ENCODE measurements at regions not wholly inside any gene's neighbourhood (a gene's known extent, or its start where the extent isn't known, plus 50 kb on each side); places are given as distances from the start of the nearest gene placed in this dataset.
A peak's percentile ranks its signal among the peaks of the same experiment; 100 is the strongest.
"Not testable (repeated sequence)": the region's sequence is repeated elsewhere in the genome, so short reads cannot be mapped to it uniquely, and the experiment has no call there.

DNA sequence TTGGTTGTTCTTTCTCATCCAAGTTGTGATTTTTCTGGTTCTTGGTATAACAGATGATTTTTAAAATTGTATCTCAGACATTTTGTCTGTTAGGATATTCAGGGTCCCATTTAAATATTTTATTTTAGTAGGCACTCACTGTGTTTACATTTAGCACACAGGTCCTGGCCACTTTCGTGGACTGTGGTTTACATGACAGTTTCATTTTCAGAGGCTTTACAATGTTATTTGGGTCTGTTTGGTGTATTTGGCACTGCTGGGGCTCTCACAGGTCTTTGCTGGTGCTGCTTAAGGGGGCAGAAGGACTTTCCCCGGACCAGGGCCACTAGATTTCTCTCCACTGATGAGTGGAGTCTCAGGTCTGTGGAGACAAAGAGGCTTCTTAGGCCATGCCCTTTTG is 75.5 kb upstream of the TGM3 start:
- no peaks in the 10 kb centered on the region for H3K36me3 ChIP-seq (ENCODE audit: control insufficient read depth, insufficient read depth, low read length)
- H3K4me1 ChIP-seq (ENCODE audit: control insufficient read depth, insufficient read depth, low read length), result no peaks in the 10 kb centered on the region
- H3K4me3 ChIP-seq (ENCODE audit: low read depth, low read length), result no peak overlapping the region
- H3K27ac ChIP-seq (ENCODE audit: low read depth, low read length), result no peak overlapping the region
- H3K9me3 ChIP-seq (ENCODE audit: control insufficient read depth, insufficient read depth, low read length), result no peaks in the 10 kb centered on the region
- no peaks in the 10 kb centered on the region for H3K27me3 ChIP-seq (ENCODE audit: control insufficient read depth, insufficient read depth, low read length)
- no peak overlapping the region for H3K9ac ChIP-seq (ENCODE audit: low read depth, low read length)

DNA sequence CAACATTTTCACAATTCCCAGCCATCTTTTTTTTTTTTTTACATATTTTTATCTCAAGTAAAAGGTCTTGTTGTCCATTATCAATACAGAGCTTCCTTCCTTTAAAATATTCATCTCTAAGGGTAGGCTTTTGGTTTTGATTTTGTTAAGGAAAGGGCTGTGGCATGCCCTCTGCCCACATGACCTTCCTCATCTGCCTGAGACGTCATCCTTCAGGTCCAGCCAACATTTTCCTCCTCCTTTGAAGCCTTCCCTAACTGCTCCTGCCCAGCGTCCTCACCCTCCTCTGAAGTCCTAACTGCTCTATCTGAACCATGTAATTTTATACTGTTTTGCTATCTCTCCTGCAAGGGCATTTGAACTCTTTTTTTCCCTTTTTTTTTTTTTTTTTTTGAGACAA is 73.9 kb upstream of the TGM3 start:
- H3K4me3 ChIP-seq (ENCODE audit: low read depth, low read length), result no peak overlapping the region
- no peak overlapping the region for H3K9ac ChIP-seq (ENCODE audit: low read depth, low read length)
- H3K27me3 ChIP-seq (ENCODE audit: control insufficient read depth, insufficient read depth, low read length), result no peaks in the 10 kb centered on the region
- no peak overlapping the region for H3K27ac ChIP-seq (ENCODE audit: low read depth, low read length)
- H3K9me3 ChIP-seq (ENCODE audit: control insufficient read depth, insufficient read depth, low read length), result no peaks in the 10 kb centered on the region
- H3K36me3 ChIP-seq (ENCODE audit: control insufficient read depth, insufficient read depth, low read length), result no peaks in the 10 kb centered on the region
- H3K4me1 ChIP-seq (ENCODE audit: control insufficient read depth, insufficient read depth, low read length), result no peaks in the 10 kb centered on the region

DNA sequence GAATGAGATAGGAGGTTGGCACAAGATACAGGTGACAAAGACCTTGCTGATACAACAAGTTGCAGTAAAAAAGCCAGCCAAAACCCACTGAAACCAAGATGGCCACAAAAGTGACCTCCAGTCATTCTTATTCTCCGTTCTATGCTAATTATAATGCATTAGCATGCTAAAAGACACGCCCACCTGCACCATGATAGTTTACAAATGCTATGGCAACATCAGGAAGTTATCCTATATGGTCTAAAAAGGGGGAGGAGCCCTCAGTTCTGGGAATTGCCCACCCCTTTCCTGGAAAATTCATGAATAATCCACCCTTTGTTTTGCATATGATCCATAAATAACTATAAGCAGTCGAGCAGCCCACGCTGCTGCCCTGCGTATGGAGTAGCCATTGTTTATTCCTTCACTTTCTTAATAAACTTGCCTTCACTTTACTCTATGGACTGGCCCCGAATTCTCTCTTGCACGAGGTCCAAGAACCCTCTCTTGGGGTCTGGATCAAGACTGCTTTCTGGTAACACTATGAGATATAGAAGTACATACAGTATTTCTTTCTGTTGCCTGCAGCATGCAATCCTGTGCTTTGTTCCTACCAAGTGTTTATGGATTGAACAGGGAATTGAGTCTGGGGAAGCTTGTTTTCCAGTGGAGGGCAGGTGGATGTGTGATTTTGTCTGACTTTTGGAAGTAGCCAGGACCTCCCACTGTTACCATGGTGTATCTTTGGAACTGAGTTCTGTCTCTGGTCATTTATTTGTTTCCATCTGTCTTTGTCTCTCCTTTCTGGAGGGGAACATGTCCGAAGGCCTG is 72.0 kb upstream of the TGM3 start:
- Histone ChIP-seq H3K9ac (ENCODE audit: low read depth, low read length) (no peak overlapping the region), H3K27me3 (ENCODE audit: control insufficient read depth, insufficient read depth, low read length) (no peaks in the 10 kb centered on the region), H3K4me3 (ENCODE audit: low read depth, low read length) (no peak overlapping the region), H3K9me3 (ENCODE audit: control insufficient read depth, insufficient read depth, low read length) (no peaks in the 10 kb centered on the region), H3K4me1 (ENCODE audit: control insufficient read depth, insufficient read depth, low read length) (no peaks in the 10 kb centered on the region), H3K36me3 (ENCODE audit: control insufficient read depth, insufficient read depth, low read length) (no peaks in the 10 kb centered on the region), H3K27ac (ENCODE audit: low read depth, low read length) (no peak overlapping the region)

DNA sequence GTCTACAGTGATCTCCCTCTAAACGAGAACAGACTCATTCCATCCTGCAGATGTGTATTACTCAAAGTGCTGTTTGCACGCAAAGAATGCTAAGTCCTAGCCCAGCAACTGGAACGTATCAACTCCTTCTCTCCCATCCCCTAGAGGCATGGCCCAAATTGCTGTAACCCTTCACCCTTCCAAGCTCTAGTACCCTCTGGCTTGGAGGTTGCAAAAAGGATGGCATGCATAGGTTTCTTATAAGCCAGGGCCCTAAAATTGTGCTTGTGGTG is 71.5 kb upstream of the TGM3 start:
- H3K4me1 ChIP-seq (ENCODE audit: control insufficient read depth, insufficient read depth, low read length), result no peaks in the 10 kb centered on the region
- H3K9me3 ChIP-seq (ENCODE audit: control insufficient read depth, insufficient read depth, low read length), result no peaks in the 10 kb centered on the region
- no peaks in the 10 kb centered on the region for H3K27me3 ChIP-seq (ENCODE audit: control insufficient read depth, insufficient read depth, low read length)
- H3K36me3 ChIP-seq (ENCODE audit: control insufficient read depth, insufficient read depth, low read length), result no peaks in the 10 kb centered on the region
- no peak overlapping the region for H3K4me3 ChIP-seq (ENCODE audit: low read depth, low read length)
- H3K27ac ChIP-seq (ENCODE audit: low read depth, low read length), result no peak overlapping the region
- H3K9ac ChIP-seq (ENCODE audit: low read depth, low read length), result no peak overlapping the region

DNA sequence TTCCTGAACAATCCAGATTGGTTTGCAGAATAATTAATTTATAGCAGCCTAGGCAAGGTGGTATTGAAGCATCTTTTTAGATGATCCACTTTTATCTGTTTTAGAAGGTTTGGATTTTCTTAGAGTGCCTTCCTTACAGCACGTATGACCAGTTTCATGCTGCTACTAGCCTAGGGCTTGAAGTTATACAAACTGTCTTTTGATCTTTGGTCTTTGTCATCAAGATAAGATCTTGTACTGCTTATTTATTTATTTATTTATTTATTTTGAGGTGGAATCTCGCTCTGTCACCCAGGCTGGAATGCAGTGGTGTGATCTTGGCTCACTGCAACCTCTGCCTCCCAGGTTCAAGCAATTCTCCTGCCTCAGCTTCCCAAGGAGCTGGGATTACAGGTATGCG is 68.5 kb upstream of the TGM3 start:
- not testable (repeated sequence) for H3K9ac ChIP-seq (ENCODE audit: low read depth, low read length); H3K27ac ChIP-seq (ENCODE audit: low read depth, low read length); H3K27me3 ChIP-seq (ENCODE audit: control insufficient read depth, insufficient read depth, low read length); H3K9me3 ChIP-seq (ENCODE audit: control insufficient read depth, insufficient read depth, low read length); H3K36me3 ChIP-seq (ENCODE audit: control insufficient read depth, insufficient read depth, low read length); H3K4me1 ChIP-seq (ENCODE audit: control insufficient read depth, insufficient read depth, low read length); H3K4me3 ChIP-seq (ENCODE audit: low read depth, low read length)

DNA sequence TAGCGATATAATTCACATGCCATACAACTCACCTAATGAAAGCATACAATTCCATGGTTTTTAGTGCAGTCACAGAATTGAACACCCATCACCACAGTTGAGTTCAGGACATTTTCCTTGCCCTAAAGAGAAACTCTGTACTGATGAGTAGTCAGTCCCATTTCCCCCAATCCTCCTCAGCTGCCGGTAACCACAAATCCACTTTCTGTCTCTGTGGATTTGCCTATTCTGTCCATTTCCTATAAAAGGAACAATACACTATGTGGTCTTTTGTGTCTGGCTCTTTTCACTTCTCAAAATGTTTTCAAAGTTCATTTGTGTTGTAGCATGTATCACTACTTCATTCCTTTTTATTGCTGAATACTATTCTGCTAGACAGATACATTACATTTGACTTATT is 67.9 kb upstream of the TGM3 start:
- H3K27me3 ChIP-seq (ENCODE audit: control insufficient read depth, insufficient read depth, low read length), result no peaks in the 10 kb centered on the region
- H3K27ac ChIP-seq (ENCODE audit: low read depth, low read length), result no peak overlapping the region
- H3K4me1 ChIP-seq (ENCODE audit: control insufficient read depth, insufficient read depth, low read length), result no peaks in the 10 kb centered on the region
- H3K36me3 ChIP-seq (ENCODE audit: control insufficient read depth, insufficient read depth, low read length), result no peaks in the 10 kb centered on the region
- no peak overlapping the region for H3K9ac ChIP-seq (ENCODE audit: low read depth, low read length)
- H3K4me3 ChIP-seq (ENCODE audit: low read depth, low read length), result no peak overlapping the region
- no peaks in the 10 kb centered on the region for H3K9me3 ChIP-seq (ENCODE audit: control insufficient read depth, insufficient read depth, low read length)

DNA sequence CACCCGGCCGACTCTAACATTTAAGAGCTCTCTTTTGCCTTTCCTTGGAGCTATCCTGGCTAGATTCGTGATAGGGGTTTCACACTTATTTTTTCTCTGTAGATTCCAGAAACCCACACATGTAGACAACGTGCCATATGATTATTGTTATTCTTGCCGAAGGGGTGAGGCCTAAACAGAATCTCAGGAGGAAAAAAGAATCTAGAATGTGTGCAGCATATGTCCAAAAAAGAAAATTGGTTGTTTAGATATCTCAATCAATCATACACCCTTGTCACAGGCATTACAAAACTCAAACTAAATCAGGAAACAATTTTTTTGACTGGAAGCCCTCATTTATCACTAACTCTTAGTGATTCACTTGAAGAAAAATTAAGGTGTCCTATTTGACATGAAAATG is 66.9 kb upstream of the TGM3 start:
- Histone ChIP-seq H3K36me3 (ENCODE audit: control insufficient read depth, insufficient read depth, low read length) (no peaks in the 10 kb centered on the region), H3K4me3 (ENCODE audit: low read depth, low read length) (no peak overlapping the region), H3K9ac (ENCODE audit: low read depth, low read length) (no peak overlapping the region), H3K4me1 (ENCODE audit: control insufficient read depth, insufficient read depth, low read length) (no peaks in the 10 kb centered on the region), H3K27me3 (ENCODE audit: control insufficient read depth, insufficient read depth, low read length) (no peaks in the 10 kb centered on the region), H3K27ac (ENCODE audit: low read depth, low read length) (no peak overlapping the region), H3K9me3 (ENCODE audit: control insufficient read depth, insufficient read depth, low read length) (no peaks in the 10 kb centered on the region)

DNA sequence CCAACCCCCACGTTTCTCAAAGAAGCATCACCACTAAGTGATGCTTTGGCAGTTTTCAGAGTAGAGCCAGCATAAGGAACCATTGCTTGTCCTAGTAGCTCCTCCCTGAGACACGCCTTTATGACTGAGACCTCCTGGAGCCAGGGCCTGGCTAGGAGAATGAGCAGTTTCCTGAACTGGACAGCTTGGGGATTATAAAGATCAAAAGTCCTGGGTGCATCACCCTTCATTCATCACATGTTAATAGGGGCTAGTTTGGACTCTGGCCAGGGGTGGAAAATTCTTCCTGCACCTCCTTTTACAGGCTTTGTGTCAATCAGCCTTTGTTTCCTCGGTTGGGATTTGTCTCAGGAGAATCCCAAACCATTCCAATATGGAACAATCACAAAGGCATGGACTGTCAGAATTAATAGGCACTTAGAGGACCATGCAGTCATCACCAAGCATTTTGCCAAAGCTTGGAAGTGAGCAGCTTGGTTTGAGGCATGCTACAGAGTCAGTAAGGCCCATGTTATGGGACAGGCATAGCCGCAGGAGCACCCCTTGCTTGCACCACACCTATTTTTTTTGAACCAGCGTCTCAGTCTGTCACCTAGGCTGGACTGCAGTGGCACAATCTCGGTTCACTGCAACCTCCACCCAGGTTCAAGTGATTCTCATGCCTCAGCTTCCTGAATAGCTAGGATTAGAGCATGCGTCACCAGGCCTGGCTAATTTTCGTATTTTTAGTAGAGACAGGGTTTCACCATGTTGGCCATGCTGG is 64.9 kb upstream of the TGM3 start:
- H3K27me3 ChIP-seq (ENCODE audit: control insufficient read depth, insufficient read depth, low read length), result no peaks in the 10 kb centered on the region
- peaks cover 16% of the 10 kb centered on the region for H3K4me1 ChIP-seq (ENCODE audit: control insufficient read depth, insufficient read depth, low read length)
- no peak overlapping the region for H3K4me3 ChIP-seq (ENCODE audit: low read depth, low read length)
- no peaks in the 10 kb centered on the region for H3K36me3 ChIP-seq (ENCODE audit: control insufficient read depth, insufficient read depth, low read length)
- H3K27ac ChIP-seq (ENCODE audit: low read depth, low read length), result no peak overlapping the region
- H3K9me3 ChIP-seq (ENCODE audit: control insufficient read depth, insufficient read depth, low read length), result no peaks in the 10 kb centered on the region
- H3K9ac ChIP-seq (ENCODE audit: low read depth, low read length), result no peak overlapping the region

DNA sequence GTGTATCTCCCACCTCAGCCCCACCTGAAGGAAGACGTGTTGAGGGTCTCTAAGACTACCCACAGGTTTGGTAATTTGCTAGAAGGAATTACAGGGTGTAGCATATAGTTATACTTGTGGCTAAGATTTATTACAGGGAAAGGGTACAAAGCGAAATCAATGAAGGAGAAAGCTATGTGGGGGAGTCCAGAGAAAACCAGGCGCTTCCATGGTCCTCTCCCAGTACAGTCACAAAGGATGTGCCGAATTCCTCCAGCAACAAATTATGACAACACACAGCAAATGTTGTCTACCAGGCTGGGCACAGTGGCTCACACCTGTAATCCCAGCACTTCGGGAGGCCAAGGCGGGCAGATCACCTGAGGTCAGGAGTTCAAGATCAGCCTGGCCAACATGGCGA is 64.1 kb upstream of the TGM3 start:
- Histone ChIP-seq H3K9me3 (ENCODE audit: control insufficient read depth, insufficient read depth, low read length) (no peaks in the 10 kb centered on the region), H3K9ac (ENCODE audit: low read depth, low read length) (no peak overlapping the region), H3K27ac (ENCODE audit: low read depth, low read length) (no peak overlapping the region), H3K36me3 (ENCODE audit: control insufficient read depth, insufficient read depth, low read length) (no peaks in the 10 kb centered on the region), H3K27me3 (ENCODE audit: control insufficient read depth, insufficient read depth, low read length) (no peaks in the 10 kb centered on the region), H3K4me3 (ENCODE audit: low read depth, low read length) (no peak overlapping the region), H3K4me1 (ENCODE audit: control insufficient read depth, insufficient read depth, low read length) (peaks cover 16% of the 10 kb centered on the region)

DNA sequence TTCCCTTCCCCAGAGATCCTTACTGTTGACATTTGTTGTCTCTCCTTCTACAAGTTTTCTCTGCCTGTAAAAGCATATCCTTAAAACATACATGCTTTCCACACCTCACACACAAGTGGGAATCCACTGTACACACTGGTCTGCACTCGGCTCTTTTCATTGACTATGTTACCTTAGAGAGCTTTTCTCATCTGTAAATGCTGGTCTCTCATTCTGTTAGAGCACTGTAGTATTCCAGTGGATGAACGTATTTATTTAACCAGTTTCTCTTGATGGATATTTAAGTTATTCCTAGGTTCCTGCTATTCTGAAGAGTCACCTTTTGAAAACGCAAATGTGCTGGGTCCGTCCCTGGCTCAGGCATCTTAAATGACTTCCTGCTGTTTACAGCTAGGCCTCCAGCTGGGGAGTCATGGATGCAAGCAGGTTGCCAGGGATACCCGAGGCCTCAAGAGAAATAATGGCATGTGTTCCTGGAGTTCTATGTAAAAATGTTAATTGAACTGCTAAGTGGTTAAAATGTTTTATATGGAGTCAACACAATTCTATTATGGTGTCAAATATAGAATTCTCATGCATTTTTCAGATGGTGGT is 61.1 kb upstream of the TGM3 start:
- H3K4me1 ChIP-seq (ENCODE audit: control insufficient read depth, insufficient read depth, low read length), result peaks cover 16% of the 10 kb centered on the region
- H3K27ac ChIP-seq (ENCODE audit: low read depth, low read length), result peak overlapping the region; percentile 64
- no peaks in the 10 kb centered on the region for H3K36me3 ChIP-seq (ENCODE audit: control insufficient read depth, insufficient read depth, low read length)
- H3K9ac ChIP-seq (ENCODE audit: low read depth, low read length), result no peak overlapping the region
- H3K9me3 ChIP-seq (ENCODE audit: control insufficient read depth, insufficient read depth, low read length), result no peaks in the 10 kb centered on the region
- H3K27me3 ChIP-seq (ENCODE audit: control insufficient read depth, insufficient read depth, low read length), result no peaks in the 10 kb centered on the region
- no peak overlapping the region for H3K4me3 ChIP-seq (ENCODE audit: low read depth, low read length)

DNA sequence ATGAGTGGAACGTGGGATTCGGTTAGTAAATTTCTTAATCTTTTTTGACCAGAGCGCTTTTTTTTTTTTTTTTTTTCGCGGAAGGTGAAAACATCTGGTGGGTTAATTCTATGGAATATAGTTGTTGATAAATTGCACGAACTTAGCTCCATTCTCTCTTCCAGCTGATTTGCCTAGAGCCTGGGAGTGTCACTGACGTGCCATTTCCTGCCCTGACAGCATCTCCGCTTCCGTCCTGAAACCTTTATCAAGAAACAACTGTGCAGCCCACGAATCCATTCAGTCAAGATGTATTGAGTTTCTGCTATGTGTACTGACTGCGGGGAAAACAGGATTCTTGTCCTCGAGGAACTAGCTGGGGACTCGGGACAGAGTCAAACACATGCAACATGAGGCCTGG is 59.5 kb upstream of the TGM3 start:
- Histone ChIP-seq H3K27ac (ENCODE audit: low read depth, low read length) (no peak overlapping the region), H3K36me3 (ENCODE audit: control insufficient read depth, insufficient read depth, low read length) (no peaks in the 10 kb centered on the region), H3K4me3 (ENCODE audit: low read depth, low read length) (no peak overlapping the region), H3K27me3 (ENCODE audit: control insufficient read depth, insufficient read depth, low read length) (no peaks in the 10 kb centered on the region), H3K9me3 (ENCODE audit: control insufficient read depth, insufficient read depth, low read length) (no peaks in the 10 kb centered on the region), H3K4me1 (ENCODE audit: control insufficient read depth, insufficient read depth, low read length) (peaks cover 16% of the 10 kb centered on the region), H3K9ac (ENCODE audit: low read depth, low read length) (no peak overlapping the region)

All from HUES48 (cell line).